HG03575 (cell line): ENCODE measurements at regions not wholly inside any gene's neighbourhood (a gene's known extent, or its start where the extent isn't known, plus 50 kb on each side); places are given as distances from the start of the nearest gene placed in this dataset.

Experiments
- ATAC-seq: cut with Tn5 transposase; IDR thresholded peaks from one replicate; pipeline ENCODE4 v1.9.1; 2021; ENCODE audit not compliant: unreplicated experiment, insufficient number of reproducible peaks, low FRiP score; ENCODE audit errors: extremely low read depth

GRCh38 chr14:100434033-100434601 lies 111.0 kb downstream of the SLC25A47 start:
- ATAC-seq = no peak

- ATAC-seq = no peak
Observed at GRCh38 chr14:100434911-100435438, 111.8 kb downstream of the SLC25A47 start.

GRCh38 chr14:100435459-100435858 lies 112.3 kb downstream of the SLC25A47 start:
- no peak for ATAC-seq

GRCh38 chr14:100436745-100437406 lies 113.7 kb downstream of the SLC25A47 start:
- no peak for ATAC-seq

- ATAC-seq = no peak
Observed at GRCh38 chr14:100438271-100438670, 115.1 kb downstream of the SLC25A47 start.

GRCh38 chr14:100438678-100439592 lies 115.8 kb downstream of the SLC25A47 start:
- ATAC-seq = no peak

GRCh38 chr14:100439781-100440180 lies 116.6 kb downstream of the SLC25A47 start:
- no peak for ATAC-seq

GRCh38 chr14:100440207-100440631 lies 117.1 kb downstream of the SLC25A47 start:
- ATAC-seq = no peak

GRCh38 chr14:100440758-100441203 lies 117.6 kb downstream of the SLC25A47 start:
- no peak for ATAC-seq

GRCh38 chr14:100441271-100441947 lies 118.3 kb downstream of the SLC25A47 start:
- no peak for ATAC-seq

GRCh38 chr14:100442036-100442435 lies 118.9 kb downstream of the SLC25A47 start:
- ATAC-seq = no peak

GRCh38 chr14:100442498-100443490 lies 119.7 kb downstream of the SLC25A47 start:
- no peak for ATAC-seq

GRCh38 chr14:100443603-100444002 lies 120.5 kb downstream of the SLC25A47 start:
- ATAC-seq = no peak

- no peak for ATAC-seq
Observed at GRCh38 chr14:100445436-100446088, 122.4 kb downstream of the SLC25A47 start.

GRCh38 chr14:100446572-100446971 lies 123.4 kb downstream of the SLC25A47 start:
- no peak for ATAC-seq

- ATAC-seq = no peak
Observed at GRCh38 chr14:100448376-100448775, 125.2 kb downstream of the SLC25A47 start.

GRCh38 chr14:100449225-100449987 lies 126.3 kb downstream of the SLC25A47 start:
- ATAC-seq = no peak
